Astrocyte of the spinal cord (primary cell): ENCODE measurements at regions not wholly inside any gene's neighbourhood (a gene's known extent, or its start where the extent isn't known, plus 50 kb on each side); places are given as distances from the start of the nearest gene placed in this dataset.
"Not testable (repeated sequence)": the region's sequence is repeated elsewhere in the genome, so short reads cannot be mapped to it uniquely, and the experiment has no call there.

Source experiments
- DNase-seq: peaks from one replicate; pipeline ENCODE4 v3.0.0; 2011; ENCODE audit warnings: low read depth, low spot score
- H3K4me3 ChIP-seq: 2 replicates; pipeline ENCODE4 v1.5.1; 2011; ENCODE audit warnings: low read depth, mild to moderate bottlenecking, low read length, moderate library complexity
- in situ Hi-C: cut with HindIII; loops from 2 replicates; pipeline ENCODE4 v1.10.0; 2017; ENCODE audit warnings: low sequenced_read_pairs
- TF ChIP-seq, protein P1 (sequence below): IDR thresholded peaks from 2 replicates; pipeline ENCODE4 v1.5.1; 2012; ENCODE audit warnings: low read depth, mild to moderate bottlenecking, low read length, inconsistent platforms

DNA sequence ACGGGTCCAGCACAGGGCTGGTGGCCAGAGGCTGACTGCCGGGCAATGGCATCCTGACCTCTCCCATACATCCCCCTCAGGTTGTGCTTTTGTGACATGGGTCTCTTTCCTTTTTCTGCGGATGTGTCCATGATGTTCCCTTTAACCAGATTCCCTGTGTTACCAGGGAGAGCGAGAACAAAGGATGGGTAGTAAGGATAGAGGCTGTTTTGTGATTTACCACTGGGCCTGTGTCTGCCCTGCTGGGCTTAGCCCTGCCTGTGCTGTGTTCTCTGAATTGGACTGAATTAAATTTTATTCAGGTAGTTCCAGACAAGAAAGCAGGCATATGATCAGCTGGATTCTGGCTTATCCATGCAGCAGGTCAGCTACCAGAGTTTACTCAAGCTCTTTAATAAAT is 301.6 kb downstream of the RWDD3 start:
- in situ Hi-C loops = no loop called here

DNA sequence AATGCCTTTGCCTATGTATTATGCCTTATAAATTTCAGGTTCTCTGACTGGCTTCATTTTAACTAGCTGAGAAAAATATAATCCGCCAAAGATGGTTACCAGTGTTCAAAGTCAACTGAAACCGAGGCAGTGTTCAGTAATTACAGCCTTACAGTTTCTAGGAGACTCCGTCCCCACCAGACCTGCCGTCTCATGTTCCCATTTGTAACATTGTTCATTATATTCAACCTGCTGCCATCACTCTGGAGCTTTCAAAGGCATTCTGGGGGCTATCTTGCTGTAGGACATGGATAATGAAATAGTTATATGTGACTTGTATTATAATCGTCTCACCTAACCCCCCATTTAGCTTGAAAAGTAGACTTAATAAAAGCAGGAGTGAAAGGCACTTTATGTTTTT is 302.5 kb downstream of the RWDD3 start:
- DNase-seq = no peak
- TF ChIP-seq, protein P1, sequence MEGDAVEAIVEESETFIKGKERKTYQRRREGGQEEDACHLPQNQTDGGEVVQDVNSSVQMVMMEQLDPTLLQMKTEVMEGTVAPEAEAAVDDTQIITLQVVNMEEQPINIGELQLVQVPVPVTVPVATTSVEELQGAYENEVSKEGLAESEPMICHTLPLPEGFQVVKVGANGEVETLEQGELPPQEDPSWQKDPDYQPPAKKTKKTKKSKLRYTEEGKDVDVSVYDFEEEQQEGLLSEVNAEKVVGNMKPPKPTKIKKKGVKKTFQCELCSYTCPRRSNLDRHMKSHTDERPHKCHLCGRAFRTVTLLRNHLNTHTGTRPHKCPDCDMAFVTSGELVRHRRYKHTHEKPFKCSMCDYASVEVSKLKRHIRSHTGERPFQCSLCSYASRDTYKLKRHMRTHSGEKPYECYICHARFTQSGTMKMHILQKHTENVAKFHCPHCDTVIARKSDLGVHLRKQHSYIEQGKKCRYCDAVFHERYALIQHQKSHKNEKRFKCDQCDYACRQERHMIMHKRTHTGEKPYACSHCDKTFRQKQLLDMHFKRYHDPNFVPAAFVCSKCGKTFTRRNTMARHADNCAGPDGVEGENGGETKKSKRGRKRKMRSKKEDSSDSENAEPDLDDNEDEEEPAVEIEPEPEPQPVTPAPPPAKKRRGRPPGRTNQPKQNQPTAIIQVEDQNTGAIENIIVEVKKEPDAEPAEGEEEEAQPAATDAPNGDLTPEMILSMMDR = no peak
- in situ Hi-C loops = no loop called here
- H3K4me3 ChIP-seq = no peak overlapping the region

More for the DNA sequence above, 301.6 kb downstream of the RWDD3 start:
- TF ChIP-seq, protein P1 = no peak
- DNase-seq = no peak
- H3K4me3 ChIP-seq = no peak overlapping the region

DNA sequence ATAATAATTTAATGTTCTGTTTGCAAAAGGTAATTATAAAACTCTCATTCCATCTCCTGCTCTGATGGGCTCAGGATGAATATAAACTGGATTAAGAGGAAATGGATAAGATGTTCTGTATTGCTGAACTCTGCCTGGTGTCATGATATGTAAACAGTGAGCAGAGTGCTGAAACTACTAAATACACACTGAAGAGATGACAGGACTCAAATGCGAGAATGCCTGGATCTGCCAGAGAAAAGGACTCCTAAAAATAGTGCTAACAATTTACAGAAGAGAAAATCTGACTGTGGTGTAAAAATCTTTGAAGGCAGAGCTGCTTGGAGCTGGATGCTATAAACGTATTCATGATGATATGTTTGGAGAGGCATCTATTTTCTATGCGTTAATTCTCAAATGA is 303.2 kb downstream of the RWDD3 start:
- DNase-seq = no peak
- TF ChIP-seq, protein P1 = no peak
- H3K4me3 ChIP-seq = no peak overlapping the region
- in situ Hi-C loops = no loop called here

DNA sequence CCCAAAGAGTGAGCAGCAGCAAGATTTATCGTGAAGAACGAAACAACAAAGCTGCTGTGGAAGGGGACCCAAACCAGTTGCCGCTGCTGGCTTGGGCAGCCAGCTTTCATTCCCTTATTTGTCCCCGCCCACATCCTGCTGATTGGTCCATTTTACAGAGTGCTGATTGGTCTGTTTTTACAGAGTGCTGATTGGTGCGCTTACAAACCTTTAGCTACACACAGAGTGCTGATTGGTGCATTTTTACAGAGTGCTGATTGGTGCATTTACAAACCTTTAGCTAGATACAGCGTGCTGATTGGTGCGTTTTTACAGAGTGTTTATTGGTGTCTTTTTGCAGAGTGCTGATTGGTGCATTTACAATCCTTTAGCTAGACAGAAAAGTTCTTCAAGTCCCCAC is 304.2 kb downstream of the RWDD3 start:
- DNase-seq, H3K4me3 ChIP-seq, in situ Hi-C loops: not testable (repeated sequence)

DNA sequence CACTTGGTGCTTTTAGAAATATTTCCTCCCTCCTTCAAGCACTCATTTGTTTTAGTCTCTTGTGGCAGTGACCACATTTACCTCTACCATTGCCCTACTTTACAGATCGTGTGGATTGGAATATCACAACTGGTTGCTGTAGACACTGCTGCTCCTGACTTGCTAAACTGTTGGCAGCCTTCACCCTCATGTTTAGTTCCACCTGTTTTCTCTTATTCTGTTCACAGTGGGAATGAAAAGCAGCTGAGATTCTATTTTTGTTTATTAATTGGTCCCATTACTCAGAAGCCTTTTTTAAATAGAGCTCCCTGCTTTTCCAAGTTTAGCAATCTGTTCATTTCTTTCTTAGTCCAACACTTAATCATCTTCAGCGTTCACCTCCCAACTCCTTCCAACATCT is 308.9 kb downstream of the RWDD3 start:
- in situ Hi-C loops = no loop called here
- no peak overlapping the region for H3K4me3 ChIP-seq
- TF ChIP-seq, protein P1 = no peak
- no peak for DNase-seq

DNA sequence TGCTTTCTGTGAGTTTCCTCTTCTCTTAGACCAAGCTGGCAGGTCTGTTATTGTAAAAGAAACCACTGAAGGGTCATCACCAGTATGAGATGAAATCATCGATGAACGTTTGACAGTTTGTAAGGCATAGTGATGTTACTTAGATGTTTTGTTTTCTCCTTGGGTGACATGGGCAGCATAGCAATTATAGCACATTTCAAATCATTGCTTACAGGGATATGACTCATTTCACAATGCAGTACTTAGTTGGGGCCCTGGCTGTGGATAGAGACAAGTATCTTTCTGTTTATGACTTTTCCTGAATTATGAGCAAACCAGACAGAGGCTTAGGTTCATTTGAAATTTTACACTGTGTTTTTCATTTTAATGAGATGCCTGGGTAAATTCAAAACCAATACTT is 313.0 kb downstream of the RWDD3 start:
- TF ChIP-seq, protein P1 = no peak
- no peak overlapping the region for H3K4me3 ChIP-seq
- no peak for DNase-seq
- in situ Hi-C loops = no loop called here

DNA sequence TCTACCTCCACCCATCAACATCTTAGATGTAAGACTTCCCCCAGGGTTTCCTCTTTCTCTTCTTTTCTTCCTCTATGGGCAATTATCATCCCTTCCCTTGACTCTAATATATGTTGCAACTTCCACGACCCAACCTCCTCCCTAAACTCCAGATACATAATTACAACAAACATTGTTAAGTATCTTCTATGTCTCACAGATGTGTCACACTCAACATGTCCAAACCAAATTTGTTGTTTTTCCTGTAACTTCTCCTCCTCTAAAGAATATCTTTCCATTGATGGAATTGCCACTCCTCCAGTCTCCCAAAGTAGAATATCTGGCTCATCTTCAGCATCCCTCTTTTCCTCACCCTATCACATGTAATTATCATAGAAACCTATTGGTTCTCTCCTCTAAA is 314.2 kb downstream of the RWDD3 start:
- TF ChIP-seq, protein P1 = no peak
- H3K4me3 ChIP-seq = no peak overlapping the region
- in situ Hi-C loops = no loop called here
- no peak for DNase-seq
